H1 (cell line): ENCODE measurements at regions not wholly inside any gene's neighbourhood (a gene's known extent, or its start where the extent isn't known, plus 50 kb on each side); places are given as distances from the start of the nearest gene placed in this dataset.

Source experiments
- CTCF ChIA-PET: fragments of 300-600 bp; sonication (Branson Sonifier 250); formaldehyde crosslinking; loops from one replicate; lab custom pipeline; 2021; ENCODE audit not compliant: partially characterized antibody; lab: Charles Lee
- POLR2A ChIA-PET: fragments of 300-600 bp; sonication (Branson Sonifier 250); formaldehyde crosslinking; loops from one replicate; lab custom pipeline; 2021; ENCODE audit warnings: inconsistent platforms; ENCODE audit not compliant: partially characterized antibody; lab: Charles Lee
- DNase-seq, 2 experiments: peaks; one replicate each; pipeline versions ENCODE4 v3.0.0 to v3.0.0-alpha.2; 2010 to 2022; ENCODE audit warnings: low spot score in 2 of 2, low read depth in 1 of 2, mixed read lengths in 1 of 2
- FAIRE-seq: peaks from 2 replicates; lab custom pipeline; 2011; peaks lifted over from hg19 to GRCh38; lab: Jason Lieb, UNC
- H2AFZ ChIP-seq: 2 replicates; pipeline ENCODE4 v1.8.1; 2012; ENCODE audit warnings: low read length, inconsistent platforms
- H2AK5ac ChIP-seq: 2 replicates; pipeline ENCODE4 v1.6.1; 2013; ENCODE audit warnings: low read depth, low read length
- H2BK120ac ChIP-seq: replicated peaks from 2 replicates; pipeline ENCODE3; 2013; ENCODE audit warnings: low read depth, low read length, inconsistent platforms
- H2BK12ac ChIP-seq: 2 replicates; pipeline ENCODE4 v1.6.1; 2013; ENCODE audit warnings: low read depth, low read length
- H2BK15ac ChIP-seq: 2 replicates; pipeline ENCODE4 v1.6.1; 2013; ENCODE audit warnings: low read length
- H2BK20ac ChIP-seq: 2 replicates; pipeline ENCODE4 v1.6.1; 2013; ENCODE audit warnings: low read length
- H2BK5ac ChIP-seq: 2 replicates; pipeline ENCODE4 v1.6.1; 2013; ENCODE audit warnings: low read depth, low read length
- H3K14ac ChIP-seq: 2 replicates; pipeline ENCODE4 v1.6.1; 2013; ENCODE audit warnings: inconsistent platforms; ENCODE audit not compliant: insufficient read length
- H3K18ac ChIP-seq: 2 replicates; pipeline ENCODE4 v1.6.1; 2013; ENCODE audit warnings: low read length; ENCODE audit errors: extremely low read depth
- H3K23ac ChIP-seq: 2 replicates; pipeline ENCODE4 v1.6.1; 2013; ENCODE audit warnings: inconsistent platforms; ENCODE audit not compliant: insufficient read length
- H3K23me2 ChIP-seq: 2 replicates; pipeline ENCODE4 v1.6.1; 2013; ENCODE audit warnings: low read depth, low read length
- H3K27ac ChIP-seq: 2 replicates; pipeline ENCODE4 v1.6.1; 2011; ENCODE audit warnings: low read depth, low read length, inconsistent platforms
- H3K27me3 ChIP-seq, 4 experiments: replicated peaks in 1 of 4; 1 replicate in 1 of 4; 2 replicates in 3 of 4; pipeline versions ENCODE4 v1.6.1 to v1.8.1; 2011 to 2013; ENCODE audit warnings: low read length in 3 of 4, mild to moderate bottlenecking in 3 of 4, inconsistent platforms in 2 of 4, mixed read lengths in 2 of 4, moderate library complexity in 1 of 4; ENCODE audit not compliant: control insufficient read depth in 3 of 4, insufficient read depth in 3 of 4; ENCODE audit errors: extremely low read depth in 1 of 4
- H3K36me3 ChIP-seq, 4 experiments: 2 replicates each; pipeline versions ENCODE4 v1.6.1 to v1.8.1; 2011 to 2013; ENCODE audit warnings: mild to moderate bottlenecking in 4 of 4, low read length in 3 of 4, moderate library complexity in 2 of 4, control low read depth in 1 of 4, inconsistent platforms in 1 of 4; ENCODE audit not compliant: insufficient read depth in 4 of 4, control insufficient read depth in 2 of 4
- H3K4ac ChIP-seq: replicated peaks from 2 replicates; pipeline ENCODE3; 2013; ENCODE audit warnings: low read length, low read depth, mixed read lengths, inconsistent platforms; ENCODE audit not compliant: insufficient read length
- H3K4me1 ChIP-seq, 4 experiments: replicated peaks in 1 of 4; 1 replicate in 1 of 4; 2 replicates in 3 of 4; pipeline versions ENCODE4 v1.6.1 to v1.8.1; 2011 to 2013; ENCODE audit warnings: low read length in 3 of 4, inconsistent platforms in 2 of 4, mixed read lengths in 1 of 4; ENCODE audit not compliant: insufficient read depth in 4 of 4, control insufficient read depth in 3 of 4
- H3K4me2 ChIP-seq, 2 experiments: 2 replicates each; pipeline versions ENCODE4 v1.6.1 to v1.8.1; 2011 to 2013; ENCODE audit warnings: low read depth in 2 of 2, low read length in 2 of 2, control low read depth in 1 of 2, inconsistent platforms in 1 of 2, mild to moderate bottlenecking in 1 of 2; ENCODE audit not compliant: insufficient read depth in 1 of 2
- H3K4me3 ChIP-seq, 4 experiments: fragments of 200-600, 300-600 bp in 1 of 4; sonication (generic), shearing (Covaris generic), sonication (Bioruptor Twin) in 1 of 4; 2 replicates each; pipeline versions ENCODE4 v1.5.1 to v1.8.1; 2011 to 2016; ENCODE audit warnings: low read length in 4 of 4, low read depth in 3 of 4, control low read depth in 2 of 4, inconsistent platforms in 2 of 4, mild to moderate bottlenecking in 2 of 4, mixed read lengths in 1 of 4, moderate library complexity in 1 of 4; ENCODE audit not compliant: insufficient read depth in 2 of 4; ENCODE audit errors: extremely low read depth in 1 of 4
- H3K56ac ChIP-seq: replicated peaks from 2 replicates; pipeline ENCODE3; 2013; ENCODE audit warnings: low read depth, mild to moderate bottlenecking, mixed read lengths, low read length, inconsistent platforms; ENCODE audit not compliant: insufficient read length
- H3K79me1 ChIP-seq: 2 replicates; pipeline ENCODE4 v1.6.1; 2013; ENCODE audit warnings: low read depth, low read length, control low read depth
- H3K79me2 ChIP-seq, 2 experiments: 2 replicates each; pipeline versions ENCODE4 v1.6.1 to v1.8.1; 2012 to 2013; ENCODE audit warnings: low read length in 2 of 2, mild to moderate bottlenecking in 2 of 2, inconsistent platforms in 1 of 2; ENCODE audit not compliant: insufficient read depth in 2 of 2, control insufficient read depth in 1 of 2
- H3K9ac ChIP-seq, 4 experiments: replicated peaks in 1 of 4; 1 replicate in 1 of 4; 2 replicates in 3 of 4; pipeline versions ENCODE4 v1.6.1 to v1.8.1; 2011 to 2013; ENCODE audit warnings: low read depth in 3 of 4, low read length in 3 of 4, control low read depth in 2 of 4, mild to moderate bottlenecking in 2 of 4, moderate library complexity in 2 of 4, inconsistent platforms in 1 of 4; ENCODE audit errors: extremely low read depth in 1 of 4
- H3K9me3 ChIP-seq, 2 experiments: 2 replicates each; pipeline versions ENCODE4 v1.6.1 to v1.8.1; 2012 to 2013; ENCODE audit warnings: mild to moderate bottlenecking in 2 of 2, moderate library complexity in 2 of 2, control low read depth in 1 of 2, inconsistent platforms in 1 of 2, low read depth in 1 of 2, low read length in 1 of 2, mixed read lengths in 1 of 2; ENCODE audit not compliant: insufficient read depth in 2 of 2
- H4K20me1 ChIP-seq, 2 experiments: replicated peaks in 1 of 2; 2 replicates each; pipeline versions ENCODE3 to v1.8.1; 2011 to 2013; ENCODE audit warnings: inconsistent platforms in 2 of 2, low read length in 2 of 2, mild to moderate bottlenecking in 1 of 2; ENCODE audit not compliant: insufficient read depth in 2 of 2, control insufficient read depth in 1 of 2
- H4K5ac ChIP-seq: 2 replicates; pipeline ENCODE4 v1.6.1; 2013; ENCODE audit warnings: low read length, low read depth, mixed read lengths, inconsistent platforms; ENCODE audit not compliant: insufficient read length
- H4K8ac ChIP-seq: 2 replicates; pipeline ENCODE4 v1.8.0; 2013; ENCODE audit warnings: mild to moderate bottlenecking, moderate library complexity, low read length, inconsistent platforms; ENCODE audit not compliant: insufficient read depth; ENCODE audit errors: extremely low read depth
- H4K91ac ChIP-seq: replicated peaks from 2 replicates; pipeline ENCODE3; 2013; ENCODE audit warnings: low read length, mixed read lengths, inconsistent platforms; ENCODE audit not compliant: insufficient read length
- BACH1 ChIP-seq: IDR thresholded peaks from 2 replicates; pipeline ENCODE4 v1.6.1; 2012; ENCODE audit warnings: low read length, improper control_type of control experiment
- CBX5 ChIP-seq: fragments of 300-800, 300-1000 bp; sonication (generic); IDR thresholded peaks from 2 replicates; pipeline ENCODE4 v1.7.1; 2016; ENCODE audit warnings: antibody characterized with exemption, low read length, low read depth
- CEBPB ChIP-seq: IDR thresholded peaks from 2 replicates; pipeline ENCODE4 v1.6.1; 2012; ENCODE audit warnings: low read depth, low read length
- CHD1 ChIP-seq: IDR thresholded peaks from 2 replicates; pipeline ENCODE4 v1.6.1; 2012; ENCODE audit warnings: low read depth, low read length, improper control_type of control experiment
- CREB1 ChIP-seq: IDR thresholded peaks from 2 replicates; pipeline ENCODE4 v1.6.1; 2012; ENCODE audit warnings: inconsistent platforms
- CTCF ChIP-seq, 3 experiments: IDR thresholded peaks; 1 replicate in 2 of 3; 2 replicates in 1 of 3; pipeline versions ENCODE4 v1.5.1 to v1.6.1; 2011; ENCODE audit warnings: low read length in 3 of 3, mild to moderate bottlenecking in 3 of 3, inconsistent platforms in 2 of 3, low read depth in 1 of 3, moderate library complexity in 1 of 3; ENCODE audit not compliant: insufficient read depth in 1 of 3; ENCODE audit errors: control extremely low read depth in 1 of 3
- EZH2 ChIP-seq: fragments of 200-600 bp; sonication (generic); IDR thresholded peaks from 2 replicates; pipeline ENCODE4 v1.7.1; 2012; ENCODE audit warnings: low read depth, mild to moderate bottlenecking, moderate library complexity, low read length, inconsistent platforms; ENCODE audit not compliant: severe bottlenecking
- MAFK ChIP-seq: IDR thresholded peaks from 2 replicates; pipeline ENCODE4 v1.6.1; 2012; ENCODE audit warnings: low read depth, mild to moderate bottlenecking, improper control_type of control experiment, low read length
- NRF1 ChIP-seq: IDR thresholded peaks from 2 replicates; pipeline ENCODE4 v1.6.1; 2011; ENCODE audit warnings: mild to moderate bottlenecking, low read depth, low read length, improper control_type of control experiment
- POLR2A ChIP-seq, 2 experiments: IDR thresholded peaks; 1 replicate in 1 of 2; 2 replicates in 1 of 2; pipeline ENCODE4 v1.6.1; 2011; ENCODE audit warnings: low read depth in 2 of 2, low read length in 2 of 2, mild to moderate bottlenecking in 2 of 2; ENCODE audit errors: control extremely low read depth in 1 of 2
- POLR2AphosphoS5 ChIP-seq: IDR thresholded peaks from 2 replicates; pipeline ENCODE4 v1.6.1; 2011; ENCODE audit warnings: low read depth, low read length
- RFX5 ChIP-seq: IDR thresholded peaks from 2 replicates; pipeline ENCODE4 v1.6.1; 2011; ENCODE audit warnings: low read depth, low read length, improper control_type of control experiment, borderline replicate concordance
- SIRT6 ChIP-seq: IDR thresholded peaks from one replicate; pipeline ENCODE4 v1.7.1; 2012; ENCODE audit warnings: low read length, inconsistent platforms
- WGBS, 2 experiments: shearing (Covaris generic) in 1 of 2; methylation state at CpG; one replicate each; pipeline versions ENCODE4 v1.1.6 to v1.1.7; 2013 to 2015; ENCODE audit warnings: low lambda C conversion rate in 2 of 2, mixed read lengths in 2 of 2, inconsistent platforms in 1 of 2, low coverage in 1 of 2, missing lambda C conversion rate in 1 of 2; ENCODE audit not compliant: insufficient replicate concordance in 2 of 2, insufficient coverage in 1 of 2, insufficient read length in 1 of 2; ENCODE audit errors: extremely low coverage in 1 of 2, missing lambda C conversion rate in 1 of 2; 5-methylcytosine and 5-hydroxymethylcytosine counted together

GRCh38 chrX:137236837-137237236 lies 203.0 kb upstream of the GPR101 start:
- Histone ChIP-seq H3K9me3 (no peaks in the 10 kb centered on the region), H2BK5ac (no peak overlapping the region), H3K4me1 (0 out of 7 replicates have a peak, but pooled peaks cover 0 to 2% (median 0%) of the 10 kb centered on the region in 4 experiments), H4K91ac (no peak overlapping the region), H3K4me2 (no peak overlapping the region), H2BK20ac (no peak overlapping the region), H3K36me3 (no peaks in the 10 kb centered on the region), H2AFZ (no peak overlapping the region), H3K23me2 (no peaks in the 10 kb centered on the region), H2BK15ac (no peak overlapping the region), H3K4me3 (no peak overlapping the region), H4K5ac (no peak overlapping the region), H3K79me1 (no peaks in the 10 kb centered on the region), H4K20me1 (no peaks in the 10 kb centered on the region), H3K9ac (no peak overlapping the region), H3K4ac (no peak overlapping the region), H2BK12ac (no peak overlapping the region), H3K27me3 (no peaks in the 10 kb centered on the region), H4K8ac (no peak overlapping the region), H3K23ac (no peak overlapping the region), H3K56ac (no peak overlapping the region), H3K18ac (no peak overlapping the region), H2BK120ac (no peak overlapping the region), H3K27ac (no peak overlapping the region), H3K79me2 (no peaks in the 10 kb centered on the region), H2AK5ac (no peak overlapping the region), H3K14ac (no peak overlapping the region)
- WGBS, 2 experiments: 90% methylated on average over 4 of the region's 4 CpGs; no CpG with 5 or more reads in 1 of the 2 experiments
- no peak for TF ChIP-seq CREB1
- no peak for TF ChIP-seq CHD1
- no peak for TF ChIP-seq CTCF (IDR thresholded peaks at IDR 0.05; ENCODE audit: control extremely low read depth in 1 of 3, insufficient read depth in 1 of 3, low read depth in 1 of 3, low read length in 3 of 3)
- no peak for TF ChIP-seq POLR2AphosphoS5
- TF ChIP-seq SIRT6: no peak
- no peak for TF ChIP-seq NRF1
- no peak for TF ChIP-seq MAFK
- no peak for TF ChIP-seq RFX5
- TF ChIP-seq POLR2A (IDR thresholded peaks at IDR 0.05; ENCODE audit: control extremely low read depth in 1 of 2, low read depth in 2 of 2, low read length in 2 of 2): no peak
- no peak for TF ChIP-seq BACH1
- no peak for TF ChIP-seq CBX5
- no peak for TF ChIP-seq CEBPB
- TF ChIP-seq EZH2: no peak
- DNase-seq: no peak
- no peak for FAIRE-seq
- POLR2A ChIA-PET: no interaction called here
- CTCF ChIA-PET: interaction anchor here (1.9 kb wide), 1 partner anchor 43 kb away, joined by 5 read pairs; no protein-coding TSS in a partner anchor
